NCI-H446 treated with DMSO at 0.1 percent for 48 hours (cell line): ENCODE measurements at regions not wholly inside any gene's neighbourhood (a gene's known extent, or its start where the extent isn't known, plus 50 kb on each side); places are given as distances from the start of the nearest gene placed in this dataset.

ENCODE experiments used
- DNase-seq: peaks from one replicate; lab custom pipeline; 2025; lab: John Stamatoyannopoulos, UW

DNA sequence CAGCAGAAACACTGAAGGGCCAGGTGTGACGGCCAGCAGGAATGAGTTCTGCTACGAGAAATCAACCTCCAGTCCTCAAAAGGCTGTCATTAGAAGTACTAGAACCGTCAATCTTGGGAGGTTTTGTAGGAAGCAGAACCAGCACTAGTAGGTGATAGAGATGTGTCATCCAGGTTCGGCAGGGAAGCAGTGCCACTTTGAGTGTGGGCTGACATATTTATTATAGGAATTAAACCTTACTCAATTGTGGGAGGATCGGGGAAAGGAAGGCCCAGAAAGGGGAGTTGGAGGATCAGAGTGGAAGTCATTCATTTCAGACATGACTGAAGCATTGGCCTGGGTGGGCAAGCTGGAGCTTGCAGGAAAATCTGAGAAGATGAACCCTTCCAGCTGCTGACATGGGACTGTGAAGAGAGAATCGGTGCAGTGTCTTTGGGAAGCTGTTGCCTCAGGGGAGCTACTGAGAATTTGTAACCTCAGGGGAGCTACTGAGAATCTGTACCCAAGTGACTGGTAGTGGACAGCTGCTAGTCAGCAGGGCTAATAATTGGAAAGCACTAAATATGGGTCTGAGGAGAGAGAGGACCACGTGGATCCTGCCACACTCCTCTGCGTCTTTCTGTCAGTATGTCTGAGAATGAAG is 177.4 kb downstream of the SPRY1 start:
- DNase-seq: no peak

GRCh38 chr4:123575291-123575690 is 178.7 kb downstream of the SPRY1 start:
- no peak for DNase-seq

DNA sequence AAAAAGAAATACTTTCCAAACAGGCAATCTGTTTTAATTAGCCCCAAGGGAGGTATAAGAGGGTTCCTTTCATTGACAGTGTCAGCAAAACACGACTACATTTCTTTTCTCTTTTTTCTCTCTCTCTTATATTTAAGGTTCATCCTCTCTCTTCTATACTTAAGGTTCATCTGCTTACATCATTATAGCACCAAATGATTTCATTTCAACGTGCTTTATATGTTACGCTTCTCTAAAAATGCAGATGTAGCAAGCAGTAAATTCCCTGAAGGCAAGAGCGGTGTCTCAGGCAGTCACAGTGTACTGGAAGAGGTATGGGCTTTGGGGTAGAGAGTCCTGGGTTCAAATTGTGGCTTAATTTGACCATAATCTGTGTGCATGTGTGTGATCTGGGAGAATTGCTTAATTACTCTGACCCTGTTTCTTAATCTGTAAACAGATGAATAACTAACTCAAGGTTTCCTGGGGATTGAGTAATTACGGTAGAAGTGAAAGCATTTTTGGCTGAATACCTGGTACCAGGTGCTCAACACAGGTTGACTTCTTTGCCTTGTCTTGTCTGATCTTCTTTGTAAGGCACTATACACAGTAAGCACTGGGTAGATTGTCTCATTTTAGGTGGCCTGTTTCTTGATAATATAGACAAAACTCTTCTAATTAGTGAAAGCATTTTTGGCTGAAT is 180.8 kb downstream of the SPRY1 start:
- DNase-seq: no peak

DNA sequence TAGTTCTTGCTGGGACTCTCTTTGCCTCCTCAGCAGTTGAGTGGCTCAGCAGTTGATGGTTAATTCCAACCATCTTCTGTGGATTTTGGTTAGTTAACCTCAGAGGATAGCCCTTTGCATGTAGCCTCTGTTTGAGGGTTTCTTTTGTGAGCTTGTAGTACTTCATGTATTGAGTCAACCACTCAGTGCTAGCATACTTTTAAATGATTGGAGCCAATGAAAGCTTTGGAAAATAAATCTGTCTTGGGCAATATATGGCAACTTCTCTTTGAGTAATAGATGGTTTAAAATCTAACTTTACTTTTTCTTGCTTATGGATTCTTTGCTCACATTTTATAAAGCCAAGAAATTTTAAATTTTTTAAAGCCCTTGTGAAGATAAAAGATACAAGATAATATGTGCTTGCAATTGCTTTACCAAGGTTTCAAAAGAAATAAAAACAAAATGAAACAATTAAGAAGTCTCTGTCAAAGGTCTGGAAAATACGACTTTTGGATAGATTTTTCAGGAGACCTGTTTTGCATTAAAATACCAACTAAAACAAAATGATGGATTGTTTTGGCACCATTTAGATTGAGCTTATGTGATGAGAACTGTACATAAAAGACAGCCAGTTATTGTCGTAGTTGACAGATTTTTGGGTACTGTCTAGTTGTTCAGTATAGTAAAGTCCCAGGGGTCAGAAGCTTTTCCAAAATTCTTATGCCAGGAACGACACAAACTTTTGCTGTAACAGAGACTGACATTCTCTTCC is 181.9 kb downstream of the SPRY1 start:
- DNase-seq: no peak

GRCh38 chr4:123579961-123580360 is 183.4 kb downstream of the SPRY1 start:
- no peak for DNase-seq

DNA sequence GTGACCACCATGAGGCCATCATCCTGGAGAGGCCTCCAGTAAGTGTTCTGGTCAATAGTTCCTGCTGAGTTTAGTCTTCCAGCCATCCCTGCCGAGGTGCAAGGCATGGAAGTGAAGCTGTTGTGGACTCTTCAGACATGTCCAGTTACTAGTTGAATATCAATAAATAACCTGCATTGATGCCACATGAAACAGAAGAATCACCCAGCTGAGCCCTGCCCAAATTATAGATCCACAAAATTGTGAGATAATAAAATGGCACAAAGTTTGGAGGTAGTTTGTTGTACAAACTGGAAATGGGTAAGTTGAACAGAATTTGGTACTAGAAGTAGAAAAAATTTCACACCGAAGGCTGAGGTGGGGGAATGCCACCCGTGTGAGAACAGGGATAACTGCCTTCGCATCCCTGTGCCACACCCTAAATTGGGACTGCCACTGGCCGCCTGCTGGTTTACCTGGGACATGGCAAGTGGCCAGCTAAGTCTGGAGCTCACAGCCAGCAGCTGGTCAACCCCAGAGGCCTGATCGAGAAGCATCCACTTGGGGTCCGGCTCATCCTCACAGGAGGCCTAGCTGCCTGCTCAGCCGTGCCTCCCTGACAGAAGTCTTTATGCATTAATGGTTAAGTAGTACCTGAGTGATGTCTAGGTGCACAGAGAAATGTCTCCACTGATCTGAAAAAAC is 184.5 kb downstream of the SPRY1 start:
- no peak for DNase-seq

GRCh38 chr4:123581802-123582201 is 185.2 kb downstream of the SPRY1 start:
- no peak for DNase-seq

- no peak for DNase-seq
Observed at GRCh38 chr4:123583043-123583442, 186.4 kb downstream of the SPRY1 start.

GRCh38 chr4:123585111-123585510 is 188.5 kb downstream of the SPRY1 start:
- DNase-seq: no peak

DNA sequence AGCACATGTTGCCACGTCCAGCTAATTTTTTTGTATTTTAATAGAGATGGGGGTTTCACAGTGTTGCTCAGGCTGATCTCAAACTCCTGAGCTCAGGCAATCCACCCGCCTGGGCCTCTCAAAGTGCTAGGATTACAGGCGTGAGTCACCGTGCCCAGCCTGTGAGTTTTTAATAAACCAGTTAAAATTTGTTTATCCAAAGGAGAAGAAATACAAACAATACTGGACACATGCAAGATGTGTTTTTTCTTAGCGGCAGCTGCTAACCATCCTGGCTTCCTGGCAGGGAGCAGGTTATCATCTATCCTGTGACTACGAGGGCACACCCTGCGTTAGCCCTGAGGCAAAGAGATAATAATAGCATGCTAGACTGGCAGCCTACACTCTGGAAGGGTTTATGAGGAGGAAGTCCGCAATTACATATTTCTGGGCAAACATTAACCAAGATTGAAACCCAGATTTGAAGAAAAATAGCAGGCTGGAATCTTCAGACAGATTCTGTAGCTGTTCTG is 191.4 kb downstream of the SPRY1 start:
- DNase-seq: no peak

DNA sequence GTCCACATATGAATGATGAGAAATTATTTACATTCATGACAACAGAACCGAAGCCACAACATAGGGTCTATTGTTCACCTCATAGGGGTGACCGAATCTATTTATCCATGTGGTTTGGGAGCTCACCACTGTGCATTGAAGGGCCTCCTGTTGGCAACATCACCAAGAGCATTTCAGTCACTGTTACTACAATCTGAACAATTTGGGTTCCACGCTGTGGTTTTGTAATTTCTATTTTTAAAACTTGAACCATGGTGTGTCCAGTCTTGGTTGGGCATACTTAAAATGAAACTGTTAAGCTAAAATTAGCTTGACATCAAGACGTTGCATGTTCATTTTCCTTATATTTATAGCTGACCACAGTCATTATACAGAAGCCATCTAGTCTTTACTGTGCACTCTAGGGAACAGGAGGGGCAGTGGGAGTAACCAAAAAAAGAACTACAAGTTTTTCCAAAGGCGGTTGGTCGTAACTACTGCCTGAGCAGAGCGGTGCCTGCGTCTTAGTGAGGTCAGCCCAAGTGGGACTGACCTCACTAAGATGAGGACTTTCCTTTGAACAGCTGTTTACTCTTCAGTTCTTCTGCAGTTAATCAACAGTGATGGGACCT is 192.1 kb downstream of the SPRY1 start:
- DNase-seq: no peak

DNA sequence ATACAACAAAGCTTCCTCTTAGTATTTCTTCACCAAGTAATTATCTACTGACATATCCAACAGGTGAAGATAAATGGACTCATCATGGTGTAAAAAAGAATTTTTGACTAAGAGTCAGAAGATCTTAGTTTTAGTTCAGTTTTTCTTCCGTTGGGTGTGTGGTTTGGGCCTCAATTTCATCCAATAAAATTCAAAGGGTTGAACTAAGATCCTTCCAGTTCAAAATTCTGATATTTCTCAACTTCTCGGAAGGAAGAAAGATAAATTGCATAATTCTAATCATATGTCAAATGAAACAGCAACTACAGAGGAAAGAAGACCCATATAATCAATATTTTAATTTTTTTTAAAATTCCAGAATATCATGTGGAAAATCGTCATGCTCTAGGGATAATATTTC is 192.7 kb downstream of the SPRY1 start:
- no peak for DNase-seq

DNA sequence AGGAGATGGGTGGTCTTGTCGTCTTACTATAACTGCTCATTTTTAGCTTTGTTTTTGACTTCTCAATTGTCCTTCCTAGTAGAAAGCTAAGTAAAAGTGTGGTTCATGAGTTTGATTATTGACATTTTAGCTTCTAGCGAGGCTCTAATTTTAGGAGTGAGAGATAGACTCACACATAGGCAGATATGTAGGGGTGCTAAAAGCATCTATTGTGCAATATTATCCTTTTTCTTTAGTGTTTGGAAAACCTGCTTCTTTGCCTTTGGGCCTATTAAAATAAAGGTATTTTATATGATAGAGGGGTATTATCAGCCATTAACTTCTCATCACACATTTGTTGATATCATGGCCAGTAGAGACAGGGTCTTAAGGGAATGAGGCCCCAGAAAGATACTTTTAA is 195.3 kb downstream of the SPRY1 start:
- no peak for DNase-seq

DNA sequence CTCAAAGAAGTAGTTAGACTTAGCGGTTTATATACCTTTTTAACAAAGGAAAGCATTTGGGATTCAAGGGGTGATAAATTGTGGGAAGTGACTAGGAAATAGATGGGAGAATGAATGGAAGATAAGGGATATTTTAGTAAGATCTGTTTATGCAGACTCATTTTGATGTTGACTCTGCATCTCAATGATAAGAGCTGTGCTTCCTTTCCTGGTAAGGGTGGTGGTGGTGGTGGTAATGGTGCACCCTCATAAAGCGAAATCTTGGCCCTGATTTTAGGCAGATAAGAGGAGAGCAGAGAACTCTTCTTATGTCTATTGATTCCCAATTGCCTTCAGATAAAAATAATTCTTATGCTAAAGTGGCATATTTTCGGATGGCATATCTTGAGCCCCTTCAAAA is 197.1 kb downstream of the SPRY1 start:
- DNase-seq: no peak

- no peak for DNase-seq
Observed at GRCh38 chr4:123596805-123597204, 200.2 kb downstream of the SPRY1 start.

DNA sequence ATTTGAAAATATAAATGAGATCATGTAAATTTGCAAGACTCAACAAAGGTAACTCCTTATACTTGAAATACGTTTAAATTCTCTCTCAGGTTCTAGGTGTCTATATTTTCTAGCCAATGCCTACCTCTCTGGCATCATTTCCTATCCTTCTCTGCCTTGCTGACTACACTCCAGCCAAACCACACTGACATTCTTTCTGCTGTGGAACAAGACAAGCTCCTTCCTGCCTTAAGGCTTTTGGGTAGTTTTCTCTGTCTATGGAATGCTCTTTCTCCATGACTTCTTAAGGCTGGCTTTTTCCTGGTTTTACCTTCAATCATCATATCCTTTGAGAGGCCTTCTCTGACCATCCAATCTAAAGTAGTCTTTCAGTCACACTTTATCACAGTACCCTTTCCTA is 201.0 kb downstream of the SPRY1 start:
- DNase-seq: no peak

GRCh38 chr4:123598331-123598730 is 201.7 kb downstream of the SPRY1 start:
- DNase-seq: no peak

- no peak for DNase-seq
Observed at GRCh38 chr4:123599061-123599919, 202.7 kb downstream of the SPRY1 start.

DNA sequence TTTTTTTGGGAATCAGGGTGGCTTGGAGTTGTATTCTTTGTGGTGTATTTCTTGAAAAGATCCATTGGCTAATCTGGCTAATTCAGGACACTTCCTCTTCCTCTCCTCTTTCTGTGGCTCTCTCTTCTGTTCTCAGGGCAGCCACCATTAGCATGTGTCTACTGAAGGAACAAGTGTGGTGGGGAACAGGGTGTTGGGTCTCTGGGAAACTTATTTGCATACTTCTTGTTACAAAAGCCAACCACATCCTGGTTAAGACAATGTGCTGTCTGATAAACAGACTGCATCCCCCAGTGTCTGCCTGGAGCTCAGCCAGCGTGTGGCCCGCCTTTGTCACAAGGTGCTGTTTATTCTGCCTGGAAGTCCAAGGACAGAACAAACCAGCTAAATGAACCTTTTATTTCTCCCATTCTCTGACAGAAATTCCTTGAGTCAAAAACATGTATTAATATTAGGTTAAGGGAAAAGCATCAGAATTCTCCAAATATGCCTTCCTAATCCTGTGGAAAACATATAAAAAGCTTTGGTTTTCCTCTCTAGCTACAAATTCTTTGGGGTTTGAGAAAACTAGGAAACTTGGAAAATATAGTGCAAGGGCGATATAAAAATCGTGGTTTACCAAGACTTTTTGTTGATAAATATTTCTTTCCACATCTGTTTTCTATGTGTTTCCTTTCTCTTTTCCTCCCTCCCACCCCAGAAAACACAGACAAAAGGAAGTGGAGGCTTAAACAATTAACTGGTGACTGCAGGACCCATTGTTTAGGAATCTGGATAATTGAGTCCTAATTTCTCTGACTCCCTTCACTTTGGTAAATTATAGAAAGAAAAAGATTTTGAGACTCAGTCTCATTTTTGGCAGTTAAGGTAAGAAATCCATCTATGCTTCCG is 203.6 kb downstream of the SPRY1 start:
- no peak for DNase-seq
